ENCODE measurements at regions not wholly inside any gene's neighbourhood (a gene's known extent, or its start where the extent isn't known, plus 50 kb on each side); places are given as distances from the start of the nearest gene placed in this dataset.
"Not testable (repeated sequence)": the region's sequence is repeated elsewhere in the genome, so short reads cannot be mapped to it uniquely, and the experiment has no call there.

DNA sequence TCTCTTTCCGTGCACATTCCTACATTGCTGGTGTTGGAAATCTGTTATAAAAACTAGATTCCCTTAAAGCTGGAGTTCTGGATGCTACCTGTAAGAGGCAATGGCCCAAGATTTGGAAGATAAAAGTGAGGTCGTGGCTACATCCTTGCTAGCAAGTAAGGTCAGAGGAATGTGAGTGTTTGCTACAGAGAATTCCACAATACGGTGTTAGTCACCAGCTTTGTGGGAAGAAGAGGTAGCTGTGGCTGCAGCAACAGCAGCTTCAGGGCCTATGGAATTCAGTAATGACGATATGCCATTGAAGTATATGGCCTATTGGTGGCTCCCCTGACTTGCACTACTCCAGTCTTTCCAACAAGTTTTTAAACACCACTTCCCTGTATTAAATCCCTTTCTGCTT, 227.7 kb upstream of the TMEM260 start:
- peak; percentile 26 for DNase-seq

- DNase-seq = no peak
These were observed 226.6 kb upstream of the TMEM260 start for GRCh38 chr14:56352999-56353398.

DNA sequence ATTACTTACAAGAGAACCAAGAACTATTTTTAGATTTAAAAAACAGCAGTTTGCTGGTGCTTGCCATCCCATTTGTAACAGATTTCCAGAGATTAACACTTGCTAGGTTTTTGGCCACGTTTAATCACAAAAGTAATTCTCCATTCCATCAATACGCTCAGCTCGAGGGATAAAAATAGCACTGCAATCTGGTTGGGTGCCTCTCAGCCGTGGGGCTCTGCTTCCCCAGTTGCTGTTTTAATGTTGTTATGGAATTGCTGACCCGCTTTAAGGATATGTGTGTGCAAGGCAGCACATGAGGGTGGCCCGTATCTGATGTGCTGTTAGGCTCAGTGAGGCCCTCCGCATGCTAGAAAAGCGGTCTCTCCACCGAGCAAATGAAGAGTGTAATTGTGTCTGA, 222.2 kb upstream of the TMEM260 start:
- no peak for DNase-seq

GRCh38 chr14:56358275-56358674, 221.3 kb upstream of the TMEM260 start:
- DNase-seq = no peak

DNA sequence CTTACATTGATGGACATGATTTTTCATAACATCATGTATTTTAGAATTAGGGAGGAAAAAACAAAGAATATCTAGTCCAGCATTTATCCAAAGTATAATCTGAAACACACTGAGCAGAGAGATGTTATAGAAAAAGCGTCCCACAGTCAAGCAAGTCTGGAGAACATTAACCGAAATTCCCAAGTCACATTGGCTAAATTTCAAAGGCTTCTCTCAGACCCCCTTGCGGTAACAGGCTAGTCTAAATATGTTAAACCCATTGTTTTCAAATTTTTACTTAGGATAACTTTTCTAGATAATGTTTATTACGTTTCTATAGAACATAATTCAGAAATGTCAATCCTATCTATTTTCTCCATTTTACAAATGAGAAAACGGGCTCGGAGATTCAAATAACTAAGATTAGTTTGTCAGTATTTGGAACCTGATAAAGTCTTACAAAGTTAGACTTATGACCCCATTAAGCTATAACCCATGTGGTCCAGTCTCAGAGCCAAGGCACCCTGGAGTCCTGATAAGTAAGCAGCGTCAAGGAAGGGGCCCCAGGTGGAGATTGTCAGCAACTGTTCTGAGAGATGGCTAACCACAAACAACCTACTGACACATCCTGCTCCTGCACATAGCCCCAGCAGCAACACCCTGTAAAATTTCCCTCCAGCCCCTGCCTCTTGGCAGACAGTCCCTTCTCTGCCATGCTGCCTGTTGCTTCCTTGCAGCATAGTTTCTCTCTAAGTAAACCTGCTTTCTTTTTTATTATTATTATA, 220.6 kb upstream of the TMEM260 start:
- DNase-seq = no peak

DNA sequence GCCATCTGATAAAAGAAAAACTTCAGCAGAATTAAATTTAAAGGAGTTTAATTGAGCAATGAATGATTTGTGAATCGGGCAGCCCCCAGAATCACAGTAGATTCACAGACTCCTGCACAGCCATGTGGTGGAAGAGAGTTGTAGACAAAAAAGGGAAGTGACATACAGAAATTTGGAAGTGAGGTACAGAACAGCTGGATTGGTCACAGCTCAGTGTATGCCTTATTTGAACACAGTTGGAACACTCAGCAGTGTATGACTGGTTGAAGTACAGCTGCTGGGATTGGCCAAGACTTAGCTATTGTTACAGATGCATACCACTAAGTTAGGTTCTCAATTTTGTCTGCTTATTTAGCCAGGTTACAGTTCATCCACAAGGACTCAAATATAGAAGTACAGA, 213.9 kb upstream of the TMEM260 start:
- DNase-seq = not testable (repeated sequence)

- no peak for DNase-seq
These were observed 212.2 kb upstream of the TMEM260 start for GRCh38 chr14:56367416-56367815.

DNA sequence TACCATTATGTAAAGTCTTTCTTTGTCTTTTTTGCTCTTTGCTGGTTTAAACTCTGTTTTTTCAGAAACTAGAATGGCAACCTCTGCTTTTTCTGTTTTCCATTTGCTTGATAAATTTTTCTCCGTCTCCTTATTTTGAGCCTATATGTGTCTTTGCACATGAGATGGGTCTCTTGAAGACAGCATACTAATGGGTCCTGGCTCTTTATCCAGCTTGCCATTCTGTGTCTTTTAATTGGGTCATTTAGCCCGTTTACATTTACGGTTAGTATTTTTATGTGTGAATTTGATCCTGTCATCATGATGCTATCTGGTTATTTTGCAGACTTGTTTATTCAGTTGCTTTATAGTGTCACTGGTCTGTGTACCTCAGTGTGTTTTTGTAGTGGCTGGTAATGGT, 207.9 kb upstream of the TMEM260 start:
- DNase-seq = no peak

GRCh38 chr14:56374421-56374820, 205.2 kb upstream of the TMEM260 start:
- no peak for DNase-seq

GRCh38 chr14:56378046-56378445, 201.6 kb upstream of the TMEM260 start:
- DNase-seq = no peak

DNA sequence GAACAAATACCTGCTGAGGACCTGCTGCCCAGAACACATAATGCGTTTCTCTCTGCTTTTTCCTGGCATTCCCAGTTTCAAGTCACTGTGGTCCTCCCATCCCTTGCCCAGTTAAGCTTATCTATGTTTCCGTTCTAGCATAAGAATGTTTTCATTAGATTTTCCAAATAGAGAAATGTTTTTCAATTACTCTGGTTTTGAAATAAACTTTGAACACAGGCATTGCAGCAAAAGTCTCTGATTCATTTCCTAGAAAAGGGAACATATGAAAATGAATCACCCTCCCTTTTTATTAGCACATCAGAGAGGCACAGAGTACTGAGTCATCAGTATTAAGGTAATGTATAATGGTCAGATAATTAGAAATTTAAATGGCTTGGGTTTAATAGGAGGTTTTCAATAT, 201.1 kb upstream of the TMEM260 start:
- DNase-seq = peak; percentile 15

DNA sequence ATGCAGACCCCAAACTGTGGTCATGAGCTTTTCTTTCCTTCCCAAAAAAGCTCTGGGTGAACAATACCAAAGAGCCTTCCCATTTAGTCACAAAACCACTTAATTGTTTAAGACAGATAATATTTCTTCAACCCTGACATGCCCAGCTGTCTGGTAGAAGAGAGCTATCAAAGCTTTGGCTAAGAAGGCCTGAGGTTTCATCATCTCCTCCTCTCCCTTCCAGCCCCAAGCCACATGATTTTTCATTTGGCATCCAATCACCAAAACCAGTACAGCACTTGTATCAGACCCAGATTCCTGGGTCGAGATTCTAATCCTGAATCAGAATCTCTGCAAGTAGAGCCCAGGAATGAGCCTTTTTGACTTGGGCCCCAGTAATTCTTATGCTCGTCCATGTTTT, 199.6 kb upstream of the TMEM260 start:
- no peak for DNase-seq

- no peak for DNase-seq
These were observed 193.6 kb upstream of the TMEM260 start for GRCh38 chr14:56386024-56386423.

DNA sequence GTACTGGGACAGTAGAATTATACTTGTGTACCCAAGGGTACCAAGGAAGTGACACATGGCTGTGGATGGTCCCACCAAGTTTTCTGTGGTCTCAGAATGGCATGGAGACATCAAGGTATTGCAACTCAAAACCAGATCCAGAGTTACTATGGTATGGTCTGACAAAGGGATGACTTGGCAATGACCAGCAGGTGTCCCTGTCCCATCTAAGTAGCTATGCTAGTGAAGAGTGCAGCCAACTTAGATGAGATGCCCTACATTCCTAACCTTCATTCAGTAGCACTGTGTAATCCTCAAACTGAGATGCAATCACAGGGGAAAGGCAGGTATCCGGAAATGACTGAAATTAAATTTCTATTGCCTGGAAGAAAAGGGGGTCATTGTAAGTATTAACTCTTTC, 188.7 kb upstream of the TMEM260 start:
- DNase-seq = no peak

DNA sequence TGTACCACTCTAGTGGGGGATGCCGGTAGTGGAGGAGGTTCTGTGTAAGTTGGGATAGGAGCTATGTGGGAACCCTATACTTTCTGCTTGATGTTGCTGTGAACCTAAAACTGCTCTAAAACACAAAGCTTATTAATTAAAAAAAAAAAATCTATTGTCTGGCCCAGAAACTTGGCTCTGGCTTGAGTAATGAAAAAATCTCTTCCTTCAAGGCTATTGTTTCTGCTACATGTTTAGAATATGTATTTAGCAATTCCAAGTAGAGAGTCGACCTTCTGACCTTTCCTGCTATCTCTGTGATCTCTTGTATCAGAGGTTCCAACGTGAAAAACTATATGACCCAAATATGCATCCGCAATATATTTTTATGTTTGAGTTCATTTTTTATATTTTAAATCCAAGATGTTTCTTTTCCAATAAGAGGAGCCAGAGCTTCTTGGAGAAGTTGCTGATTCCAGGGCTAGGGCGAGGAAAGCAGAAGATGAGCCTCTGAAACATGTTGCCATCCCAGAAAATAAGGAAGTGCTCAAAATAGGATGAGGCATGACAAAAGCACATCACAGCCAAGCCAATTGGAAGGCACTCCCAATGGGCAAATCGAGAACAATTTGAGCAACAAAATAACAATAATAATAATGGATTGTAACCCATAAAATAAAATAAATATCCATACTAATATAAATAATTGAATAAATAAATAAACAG, 184.6 kb upstream of the TMEM260 start:
- DNase-seq = no peak

DNA sequence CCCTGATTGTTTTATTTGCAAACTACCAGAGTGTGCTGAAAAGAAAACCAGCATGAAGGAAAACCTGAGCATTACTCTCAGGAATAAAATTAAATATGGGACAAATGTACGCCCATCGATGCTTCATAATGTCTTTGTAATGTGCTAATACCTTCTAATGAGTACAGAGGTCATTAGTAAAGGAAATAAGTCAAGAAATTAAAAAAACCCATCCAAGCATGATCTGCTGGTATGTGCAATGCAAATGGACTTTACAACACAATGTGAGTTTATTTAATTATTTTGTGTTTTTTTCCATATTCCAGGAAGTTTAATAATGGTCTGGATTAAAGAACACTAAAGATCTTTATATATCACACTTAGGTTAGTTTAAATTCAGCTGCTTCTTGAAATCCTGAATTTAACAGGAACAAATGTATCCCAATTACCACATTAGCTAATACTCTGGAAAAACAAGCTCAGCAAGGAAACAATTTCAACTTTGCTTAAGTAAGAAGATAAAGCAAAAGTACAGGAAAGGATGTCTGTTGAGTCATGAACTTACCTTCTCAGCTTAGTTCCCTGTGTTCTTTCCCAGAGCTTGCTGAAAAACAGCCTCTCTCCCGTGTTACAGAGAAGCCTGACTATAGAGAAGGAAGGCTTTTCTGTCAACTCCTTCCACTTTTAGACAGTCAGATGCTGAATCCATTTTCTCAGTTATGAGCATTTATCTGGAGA, 179.3 kb upstream of the TMEM260 start:
- no peak for DNase-seq

DNA sequence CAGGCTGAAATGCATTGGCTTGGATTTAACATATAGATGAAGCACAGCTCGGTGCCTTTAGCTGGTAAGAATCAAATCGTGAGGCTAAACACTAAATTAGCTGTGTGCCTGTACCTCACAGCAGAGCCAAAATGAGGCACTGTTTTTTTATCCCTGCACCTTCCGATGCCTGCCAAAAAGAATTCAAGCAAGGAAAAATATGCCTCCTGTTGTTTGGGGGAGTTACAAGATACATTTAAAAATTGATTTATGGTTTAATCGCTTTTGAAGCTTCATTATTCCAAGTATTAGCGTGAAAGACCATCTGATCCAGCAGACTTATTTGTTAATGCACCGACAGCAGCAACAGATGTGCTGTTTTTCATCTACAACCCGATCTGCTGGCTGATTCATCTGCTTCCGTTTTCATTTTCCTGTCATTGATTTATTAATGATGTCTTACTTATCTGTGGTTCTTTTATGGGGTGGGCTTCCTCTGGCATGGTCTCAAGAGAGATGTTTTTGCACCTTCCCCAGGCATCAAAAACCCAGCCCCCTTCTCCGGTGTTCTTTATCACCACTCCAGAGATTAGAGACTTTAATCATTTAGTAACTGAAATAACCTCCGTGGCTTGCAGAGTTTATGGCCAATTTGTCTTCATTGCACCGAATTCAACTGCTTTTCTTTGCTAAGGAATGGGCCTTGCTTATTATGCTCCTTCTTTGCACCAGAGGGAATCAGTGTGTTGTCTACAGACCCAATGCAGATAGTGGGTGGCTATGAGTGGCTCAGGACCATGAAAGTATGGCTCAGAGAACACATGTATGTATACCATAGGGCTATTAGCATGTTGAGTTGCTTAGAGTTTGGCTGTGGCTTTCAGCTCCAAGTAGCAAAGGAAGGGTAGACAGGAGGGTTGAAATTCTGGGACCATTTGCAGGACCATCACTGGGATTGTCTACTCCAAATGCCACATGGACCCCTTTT, 166.8 kb upstream of the TMEM260 start:
- DNase-seq = no peak

DNA sequence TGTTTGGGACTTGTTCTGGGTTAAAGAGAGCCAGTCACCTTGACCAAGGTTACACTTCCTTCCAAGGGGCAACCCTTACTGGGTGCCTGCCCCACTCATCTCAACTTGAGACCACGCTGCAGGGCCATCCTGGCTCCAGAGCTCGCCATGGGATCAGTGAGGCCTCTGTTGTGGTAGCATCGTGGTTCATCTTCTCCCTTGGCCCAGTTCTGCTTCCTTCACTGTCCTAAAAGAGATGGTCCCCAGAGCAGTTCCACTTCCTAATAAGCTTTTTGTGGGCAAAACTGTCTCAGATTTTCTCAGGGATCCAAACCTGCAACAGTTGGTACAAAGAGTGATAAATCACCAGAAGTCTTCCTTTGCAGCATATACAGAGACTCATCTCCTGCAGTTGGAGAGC, 165.9 kb upstream of the TMEM260 start:
- no peak for DNase-seq

DNA sequence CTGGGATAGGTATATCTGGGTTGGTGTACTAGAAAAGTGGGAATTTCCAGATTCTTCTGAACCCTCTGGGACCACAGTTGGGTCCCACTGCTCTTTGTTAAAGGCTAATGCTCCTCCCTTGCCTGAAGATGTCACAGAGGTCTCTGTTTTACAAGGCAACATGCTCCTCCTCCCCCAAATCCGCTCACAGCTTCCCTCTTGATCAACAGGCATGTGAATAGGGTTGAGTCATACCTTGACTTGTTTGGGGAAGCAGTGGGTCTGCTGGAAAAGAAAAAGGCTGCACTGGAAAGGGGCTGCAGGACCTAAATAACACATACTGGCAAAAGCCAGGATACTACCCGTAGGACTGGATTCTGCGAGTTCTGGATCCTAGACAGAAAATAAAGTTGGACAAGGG, 165.4 kb upstream of the TMEM260 start:
- no peak for DNase-seq

DNA sequence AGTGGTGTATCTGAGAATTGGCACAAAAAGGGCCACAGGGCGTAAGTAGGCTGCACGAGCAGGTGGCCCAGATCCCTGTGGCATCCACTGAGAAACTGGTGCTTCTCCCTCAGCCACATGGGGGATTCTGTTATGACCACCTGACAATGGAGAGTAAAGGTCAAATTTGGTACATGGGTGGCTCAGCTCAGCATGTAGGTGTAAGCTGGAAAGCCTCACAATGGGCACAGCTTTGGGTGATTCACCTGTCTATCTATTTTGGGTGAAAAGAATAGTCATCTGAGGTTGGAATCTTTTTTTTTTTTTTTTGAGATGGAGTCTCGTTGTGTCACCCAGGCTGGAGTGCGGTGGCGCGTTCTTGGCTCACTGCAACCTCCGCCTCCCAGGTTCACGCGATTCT, 163.4 kb upstream of the TMEM260 start:
- no peak for DNase-seq

- no peak for DNase-seq
These were observed 162.4 kb upstream of the TMEM260 start for GRCh38 chr14:56417173-56417572.

DNA sequence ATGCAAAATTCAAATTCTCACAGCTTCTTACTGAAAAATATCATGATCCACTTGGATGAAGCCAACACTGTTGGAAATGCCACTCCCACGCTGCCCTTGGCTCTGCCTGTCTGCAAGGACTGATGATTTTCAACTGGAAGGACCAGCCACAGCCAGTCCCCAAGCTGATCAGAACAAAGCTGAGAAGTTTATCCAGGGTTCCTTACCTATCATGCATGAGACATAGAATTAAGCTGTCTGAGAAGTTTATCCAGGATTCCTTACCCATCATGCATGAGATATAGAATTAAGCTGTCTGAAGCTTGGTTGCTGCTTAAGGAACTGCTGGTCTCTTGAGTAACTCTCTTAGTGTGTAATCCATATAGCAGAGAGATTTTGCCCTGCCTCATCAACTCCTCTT, 159.8 kb upstream of the TMEM260 start:
- no peak for DNase-seq

GRCh38 chr14:56422221-56422620, 157.4 kb upstream of the TMEM260 start:
- no peak for DNase-seq
